Esophagus squamous epithelium (tissue), 4 donors: ENCODE measurements at regions not wholly inside any gene's neighbourhood (a gene's known extent, or its start where the extent isn't known, plus 50 kb on each side); places are given as distances from the start of the nearest gene placed in this dataset.

Experiments used
- POLR2A ChIP-seq, 4 donors: fragments of 450-650 bp; IDR thresholded peaks; one replicate each; pipeline ENCODE4 v1.6.1; 2017; ENCODE audit warnings: antibody characterized with exemption in 4 of 4, mild to moderate bottlenecking in 4 of 4, moderate library complexity in 3 of 4
- TF ChIP-seq, protein P1 (sequence below), 6 experiments: fragments of 450-650 bp in 4 of 6; fragments of 200-600 bp in 2 of 6; sonication (generic) in 2 of 6; IDR thresholded peaks; one replicate each; pipeline ENCODE4 v1.5.1; 2016 to 2019; ENCODE audit warnings: antibody characterized with exemption in 6 of 6, mild to moderate bottlenecking in 4 of 6, moderate library complexity in 4 of 6

DNA sequence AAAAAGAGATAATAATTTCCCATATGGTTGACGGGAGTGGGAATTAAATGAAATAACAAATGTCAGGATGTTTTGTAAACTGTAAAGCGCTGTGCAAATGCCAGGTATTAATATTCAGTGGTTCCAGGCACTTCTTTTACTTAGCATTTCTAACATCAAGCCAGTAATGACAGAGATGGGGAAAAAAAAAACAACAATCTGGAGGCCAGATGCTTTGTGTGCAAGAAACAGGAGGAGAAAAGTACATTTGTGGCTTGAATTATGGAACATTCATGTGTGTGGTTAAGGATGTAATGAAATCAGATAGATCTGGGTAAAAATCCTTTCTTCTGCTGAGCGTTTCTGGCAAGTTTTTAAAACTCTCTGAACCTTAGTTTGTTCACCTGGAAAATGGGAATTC, 509.6 kb downstream of the FUT8 start:
- TF ChIP-seq, protein P1, sequence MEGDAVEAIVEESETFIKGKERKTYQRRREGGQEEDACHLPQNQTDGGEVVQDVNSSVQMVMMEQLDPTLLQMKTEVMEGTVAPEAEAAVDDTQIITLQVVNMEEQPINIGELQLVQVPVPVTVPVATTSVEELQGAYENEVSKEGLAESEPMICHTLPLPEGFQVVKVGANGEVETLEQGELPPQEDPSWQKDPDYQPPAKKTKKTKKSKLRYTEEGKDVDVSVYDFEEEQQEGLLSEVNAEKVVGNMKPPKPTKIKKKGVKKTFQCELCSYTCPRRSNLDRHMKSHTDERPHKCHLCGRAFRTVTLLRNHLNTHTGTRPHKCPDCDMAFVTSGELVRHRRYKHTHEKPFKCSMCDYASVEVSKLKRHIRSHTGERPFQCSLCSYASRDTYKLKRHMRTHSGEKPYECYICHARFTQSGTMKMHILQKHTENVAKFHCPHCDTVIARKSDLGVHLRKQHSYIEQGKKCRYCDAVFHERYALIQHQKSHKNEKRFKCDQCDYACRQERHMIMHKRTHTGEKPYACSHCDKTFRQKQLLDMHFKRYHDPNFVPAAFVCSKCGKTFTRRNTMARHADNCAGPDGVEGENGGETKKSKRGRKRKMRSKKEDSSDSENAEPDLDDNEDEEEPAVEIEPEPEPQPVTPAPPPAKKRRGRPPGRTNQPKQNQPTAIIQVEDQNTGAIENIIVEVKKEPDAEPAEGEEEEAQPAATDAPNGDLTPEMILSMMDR (IDR thresholded peaks at IDR 0.05): no peak
- no peak for TF ChIP-seq POLR2A (IDR thresholded peaks at IDR 0.05)
